ENCODE measurements at regions not wholly inside any gene's neighbourhood (a gene's known extent, or its start where the extent isn't known, plus 50 kb on each side); places are given as distances from the start of the nearest gene placed in this dataset.

GRCh38 chr9:22198681-22199080 lies 189.6 kb upstream of the CDKN2B start:
- Histone ChIP-seq H3K9me3 (ENCODE audit: insufficient read depth, low read depth) (no peaks in the 10 kb centered on the region), H3K4me2 (no peak overlapping the region), H3K27me3 (ENCODE audit: insufficient read depth, low read depth) (no peaks in the 10 kb centered on the region), H4K20me1 (ENCODE audit: insufficient read depth) (no peaks in the 10 kb centered on the region), H3K9me2 (ENCODE audit: insufficient read depth) (no peaks in the 10 kb centered on the region), H3F3A (ENCODE audit: insufficient read depth, low read depth) (no peaks in the 10 kb centered on the region), H2AFZ (no peak overlapping the region), H3K4me1 (replicated peaks; ENCODE audit: insufficient read depth) (0 out of 2 replicates have a peak, but pooled peaks cover 7% of the 10 kb centered on the region), H3K4me3 (no peak overlapping the region), H3K27ac (no peak overlapping the region), H3K36me3 (ENCODE audit: low read depth) (no peaks in the 10 kb centered on the region), H3K79me2 (ENCODE audit: low read depth) (no peaks in the 10 kb centered on the region)
- no TSS peak for BruUV-seq (replicated peaks)
- ChIA-PET CTCF (no interaction called here), POLR2A (ENCODE audit: unreplicated experiment) (no interaction called here)
- no peak for DNase-seq
- intact Hi-C loops (cut with micrococcal nuclease; ENCODE audit: unreplicated experiment), result no loop called here
- TF ChIP-seq EZH2 (IDR thresholded peaks at IDR 0.05; ENCODE audit: low read depth), result no peak
- TF ChIP-seq CTCF (conservative IDR thresholded peaks at IDR 0.05), result no peak

GRCh38 chr9:22201256-22201655 lies 192.2 kb upstream of the CDKN2B start:
- no TSS peak for BruUV-seq (replicated peaks)
- no peak overlapping the region for H3K27ac ChIP-seq
- ChIA-PET POLR2A (ENCODE audit: unreplicated experiment) (no interaction called here), CTCF (no interaction called here)
- no peak overlapping the region for H3K4me2 ChIP-seq
- no peaks in the 10 kb centered on the region for H3K9me2 ChIP-seq (ENCODE audit: insufficient read depth)
- H3K36me3 ChIP-seq (ENCODE audit: low read depth), result no peaks in the 10 kb centered on the region
- TF ChIP-seq EZH2 (IDR thresholded peaks at IDR 0.05; ENCODE audit: low read depth) (no peak), CTCF (conservative IDR thresholded peaks at IDR 0.05) (no peak)
- no peaks in the 10 kb centered on the region for H3K79me2 ChIP-seq (ENCODE audit: low read depth)
- 0 out of 2 replicates have a peak, but pooled peaks cover 7% of the 10 kb centered on the region for H3K4me1 ChIP-seq (replicated peaks; ENCODE audit: insufficient read depth)
- H4K20me1 ChIP-seq (ENCODE audit: insufficient read depth), result no peaks in the 10 kb centered on the region
- intact Hi-C loops (cut with micrococcal nuclease; ENCODE audit: unreplicated experiment), result no loop called here
- no peaks in the 10 kb centered on the region for H3F3A ChIP-seq (ENCODE audit: insufficient read depth, low read depth)
- no peak overlapping the region for H2AFZ ChIP-seq
- H3K4me3 ChIP-seq, result no peak overlapping the region
- no peaks in the 10 kb centered on the region for H3K27me3 ChIP-seq (ENCODE audit: insufficient read depth, low read depth)
- DNase-seq, result no peak
- H3K9me3 ChIP-seq (ENCODE audit: insufficient read depth, low read depth), result no peaks in the 10 kb centered on the region

- H3K27ac ChIP-seq, result no peak overlapping the region
- CTCF ChIA-PET, result no interaction called here
- intact Hi-C loops (cut with micrococcal nuclease; ENCODE audit: unreplicated experiment), result no loop called here
- H3K79me2 ChIP-seq (ENCODE audit: low read depth), result no peaks in the 10 kb centered on the region
- H3K4me2 ChIP-seq, result no peak overlapping the region
- TF ChIP-seq EZH2 (IDR thresholded peaks at IDR 0.05; ENCODE audit: low read depth) (no peak), CTCF (conservative IDR thresholded peaks at IDR 0.05) (no peak)
- no peak overlapping the region for H2AFZ ChIP-seq
- no peaks in the 10 kb centered on the region for H3K9me2 ChIP-seq (ENCODE audit: insufficient read depth)
- no peaks in the 10 kb centered on the region for H4K20me1 ChIP-seq (ENCODE audit: insufficient read depth)
- no peaks in the 10 kb centered on the region for H3K36me3 ChIP-seq (ENCODE audit: low read depth)
- no TSS peak for BruUV-seq (replicated peaks)
- H3K4me3 ChIP-seq, result no peak overlapping the region
- no peaks in the 10 kb centered on the region for H3K27me3 ChIP-seq (ENCODE audit: insufficient read depth, low read depth)
- H3K9me3 ChIP-seq (ENCODE audit: insufficient read depth, low read depth), result no peaks in the 10 kb centered on the region; the same call in 1 of the 2 replicates
- peaks cover 12% of the 10 kb centered on the region for H3K4me1 ChIP-seq (replicated peaks; ENCODE audit: insufficient read depth)
- POLR2A ChIA-PET (ENCODE audit: unreplicated experiment), result no interaction called here
- H3F3A ChIP-seq (ENCODE audit: insufficient read depth, low read depth), result no peaks in the 10 kb centered on the region
- no peak for DNase-seq
Observed at GRCh38 chr9:22203371-22204138, 194.4 kb upstream of the CDKN2B start.

Measured in PC-9 (cell line).